SK-N-MC (cell line): ENCODE measurements at regions not wholly inside any gene's neighbourhood (a gene's known extent, or its start where the extent isn't known, plus 50 kb on each side); places are given as distances from the start of the nearest gene placed in this dataset.

ENCODE experiments used
- DNase-seq: peaks from one replicate; pipeline ENCODE4 v3.0.0-alpha.2; 2011; ENCODE audit warnings: low read depth, low spot score
- H3K27ac ChIP-seq: fragments of 200-600 bp; sonication (generic); 2 replicates; pipeline ENCODE4 v1.5.1; 2016; ENCODE audit warnings: mixed run types
- H3K36me3 ChIP-seq: fragments of 200-600 bp; sonication (generic); 2 replicates; pipeline ENCODE4 v1.6.1; 2017; ENCODE audit warnings: antibody characterized with exemption, low read length, mixed read lengths; ENCODE audit not compliant: insufficient read depth
- H3K4me3 ChIP-seq: fragments of 200-600 bp; sonication (generic); 2 replicates; pipeline ENCODE4 v1.5.1; 2016
- H3K9ac ChIP-seq: fragments of 200-600 bp; sonication (generic); 2 replicates; pipeline ENCODE4 v1.8.0; 2017; ENCODE audit warnings: mixed run types, mixed read lengths; ENCODE audit not compliant: insufficient read length
- H3K9me3 ChIP-seq: fragments of 200-600 bp; sonication (generic); 2 replicates; pipeline ENCODE4 v1.6.1; 2017; ENCODE audit warnings: low read depth, mild to moderate bottlenecking, antibody characterized with exemption, low read length, moderate library complexity, mixed read lengths
- EZH2 ChIP-seq: fragments of 200-600 bp; sonication (generic); IDR thresholded peaks from one replicate; pipeline ENCODE4 v1.6.1; 2017; ENCODE audit warnings: antibody characterized with exemption
- FOXP2 ChIP-seq: optimal IDR thresholded peaks from 2 replicates; pipeline ENCODE3; 2011; ENCODE audit warnings: mild to moderate bottlenecking, moderate library complexity; ENCODE audit not compliant: insufficient read depth; ENCODE audit errors: extremely low read length, control extremely low read depth
- POLR2AphosphoS5 ChIP-seq: IDR thresholded peaks from 2 replicates; pipeline ENCODE4 v1.6.1; 2012; ENCODE audit warnings: mild to moderate bottlenecking, low read depth, low read length, borderline replicate concordance

DNA sequence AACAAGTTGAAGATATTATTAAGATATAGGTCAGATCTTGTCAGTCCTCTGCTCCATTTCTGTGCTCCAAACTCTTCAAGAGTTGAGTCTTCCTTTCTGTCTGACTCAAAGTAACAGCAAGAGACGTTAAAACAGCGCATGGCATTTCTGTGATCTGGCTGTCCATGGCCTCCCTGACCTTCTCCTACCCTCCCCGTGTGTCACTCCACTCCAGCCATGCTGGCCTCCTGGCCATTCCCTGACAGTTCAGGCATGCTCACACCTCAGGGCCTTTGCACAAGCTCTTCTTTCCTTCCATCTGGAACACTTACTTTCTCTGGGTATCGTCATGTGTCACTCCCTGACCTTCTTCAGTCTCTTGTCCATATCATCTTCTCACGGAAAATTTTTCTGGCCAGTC, 229.0 kb downstream of the CENPF start:
- no peak for TF ChIP-seq POLR2AphosphoS5
- TF ChIP-seq FOXP2, result no peak
- no peak for TF ChIP-seq EZH2
- no peaks in the 10 kb centered on the region for H3K9me3 ChIP-seq

DNA sequence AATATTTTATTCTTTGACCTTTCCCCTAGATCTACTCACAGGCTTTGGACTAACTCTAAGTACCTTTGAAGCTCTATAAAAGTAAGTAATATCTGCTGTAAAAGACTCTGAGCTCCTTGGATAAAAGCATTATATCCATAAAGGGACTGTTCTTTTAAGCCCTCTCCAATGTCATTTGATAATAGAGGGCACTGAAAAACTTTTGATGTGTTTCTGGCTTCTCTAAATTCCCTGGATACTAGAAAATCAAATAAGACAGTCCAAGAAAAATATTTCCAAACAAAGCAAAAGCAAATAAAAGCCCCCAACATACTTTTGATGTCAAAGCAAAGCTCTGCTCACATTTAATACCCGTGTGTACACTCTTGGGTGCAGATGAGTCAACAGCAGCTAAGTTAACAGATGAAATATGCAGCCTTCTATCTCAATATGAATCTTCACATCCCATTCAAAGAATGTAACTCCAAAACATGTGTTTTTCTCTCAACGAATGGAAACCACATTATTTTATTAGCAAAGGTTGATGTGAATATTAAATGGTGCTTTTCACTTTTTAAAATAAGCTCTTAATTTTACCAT, 230.3 kb downstream of the CENPF start:
- Histone ChIP-seq H3K9ac (no peak overlapping the region), H3K27ac (no peak overlapping the region), H3K4me3 (no peak overlapping the region), H3K36me3 (no peaks in the 10 kb centered on the region), H3K9me3 (no peaks in the 10 kb centered on the region)
- DNase-seq, result no peak
- TF ChIP-seq POLR2AphosphoS5, result no peak
- no peak for TF ChIP-seq FOXP2

More for the DNA sequence above, 229.0 kb downstream of the CENPF start:
- no peak for DNase-seq
- no peak overlapping the region for H3K4me3 ChIP-seq
- H3K9ac ChIP-seq, result no peak overlapping the region
- H3K27ac ChIP-seq, result no peak overlapping the region
- no peaks in the 10 kb centered on the region for H3K36me3 ChIP-seq

DNA sequence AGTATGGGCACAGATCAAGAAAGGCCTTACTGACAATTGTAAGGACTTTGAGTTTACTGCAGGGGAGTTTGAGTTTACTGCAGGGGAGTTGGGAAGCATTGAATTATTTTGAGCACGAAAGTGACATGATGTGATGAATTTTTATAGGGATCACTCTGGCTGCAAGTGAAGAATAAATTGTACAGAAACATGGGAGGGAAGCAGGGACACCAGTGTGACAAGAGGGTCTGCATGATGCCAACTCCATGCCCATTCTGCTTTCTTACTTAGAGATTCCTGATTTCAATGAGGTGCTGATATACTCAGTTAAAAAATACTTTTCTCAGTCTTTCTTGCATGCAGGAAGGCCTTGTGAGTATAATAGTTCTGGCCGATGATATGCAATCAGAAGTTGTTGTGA, 234.4 kb downstream of the CENPF start:
- Histone ChIP-seq H3K9me3 (no peaks in the 10 kb centered on the region), H3K36me3 (no peaks in the 10 kb centered on the region), H3K4me3 (no peak overlapping the region), H3K9ac (no peak overlapping the region), H3K27ac (no peak overlapping the region)
- TF ChIP-seq FOXP2, result no peak
- TF ChIP-seq POLR2AphosphoS5, result no peak
- no peak for TF ChIP-seq EZH2
- no peak for DNase-seq

DNA sequence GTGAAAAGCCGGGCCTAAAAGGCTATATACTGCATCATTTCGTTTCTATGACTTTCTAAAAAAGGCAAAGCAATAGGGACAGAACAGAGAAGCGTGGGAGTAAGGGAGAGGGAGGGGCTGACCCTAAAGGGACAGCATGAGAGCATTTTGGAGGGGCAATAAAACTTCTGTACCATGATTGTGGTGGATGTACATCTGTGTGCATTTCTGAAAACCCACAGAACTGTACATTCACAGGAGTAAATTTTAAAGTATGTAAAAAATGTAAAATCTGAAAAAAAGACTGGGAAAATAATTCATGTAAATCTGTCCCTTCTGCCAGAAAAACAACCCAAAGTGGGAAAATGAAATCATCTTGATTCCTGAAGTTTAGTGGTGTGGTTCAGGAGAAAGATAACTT, 235.4 kb downstream of the CENPF start:
- H3K27ac ChIP-seq, result no peak overlapping the region
- H3K4me3 ChIP-seq, result no peak overlapping the region
- TF ChIP-seq FOXP2, result no peak
- no peak overlapping the region for H3K9ac ChIP-seq
- no peak for DNase-seq
- H3K9me3 ChIP-seq, result no peaks in the 10 kb centered on the region
- H3K36me3 ChIP-seq, result no peaks in the 10 kb centered on the region

DNA sequence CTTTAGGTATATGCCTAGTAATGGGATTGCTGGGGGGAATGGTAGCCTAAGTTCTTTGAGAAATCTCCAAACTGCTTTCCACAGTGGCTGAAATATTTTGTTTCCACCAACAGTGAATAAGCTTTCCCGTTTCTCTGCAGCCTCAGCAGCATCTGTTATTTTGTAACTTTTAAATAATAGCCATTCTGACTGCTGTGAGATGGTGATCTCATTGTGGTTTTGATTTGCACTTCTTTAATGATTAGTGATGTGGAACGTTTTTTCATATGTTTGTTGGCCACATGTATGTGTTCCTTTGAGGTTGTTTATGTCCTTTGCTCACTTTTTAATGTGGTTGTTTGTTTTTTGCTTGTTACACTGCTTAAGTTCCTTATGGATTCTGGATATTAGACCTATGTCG, 237.4 kb downstream of the CENPF start:
- H3K9ac ChIP-seq, result no peak overlapping the region
- H3K4me3 ChIP-seq, result no peak overlapping the region
- DNase-seq, result no peak
- H3K27ac ChIP-seq, result no peak overlapping the region
- H3K36me3 ChIP-seq, result no peaks in the 10 kb centered on the region
- TF ChIP-seq EZH2 (no peak), POLR2AphosphoS5 (no peak), FOXP2 (no peak)
- no peaks in the 10 kb centered on the region for H3K9me3 ChIP-seq

DNA sequence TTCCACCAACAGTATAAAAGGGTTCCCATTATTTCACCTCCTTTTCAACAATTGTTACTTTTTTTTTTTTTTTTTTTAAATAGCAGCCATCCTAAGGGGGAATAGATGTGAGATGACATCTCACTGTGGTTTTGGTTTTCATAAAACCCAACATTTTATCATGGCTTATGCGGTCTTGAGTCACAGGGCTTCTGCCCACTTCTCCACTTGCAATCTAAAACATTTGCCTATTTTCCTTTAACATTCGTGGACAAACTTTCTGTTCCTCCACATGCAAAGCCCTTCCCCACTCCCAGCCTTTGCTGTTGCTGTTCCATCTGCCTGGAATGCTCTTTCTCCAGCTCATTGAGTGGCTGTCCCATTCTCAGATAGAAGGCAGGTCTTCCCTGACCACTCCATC, 239.7 kb upstream of the KCNK2 start:
- TF ChIP-seq POLR2AphosphoS5 (no peak), FOXP2 (no peak), EZH2 (no peak)
- Histone ChIP-seq H3K9me3 (no peaks in the 10 kb centered on the region), H3K4me3 (no peak overlapping the region), H3K27ac (no peak overlapping the region), H3K36me3 (no peaks in the 10 kb centered on the region), H3K9ac (no peak overlapping the region)
- DNase-seq, result no peak

DNA sequence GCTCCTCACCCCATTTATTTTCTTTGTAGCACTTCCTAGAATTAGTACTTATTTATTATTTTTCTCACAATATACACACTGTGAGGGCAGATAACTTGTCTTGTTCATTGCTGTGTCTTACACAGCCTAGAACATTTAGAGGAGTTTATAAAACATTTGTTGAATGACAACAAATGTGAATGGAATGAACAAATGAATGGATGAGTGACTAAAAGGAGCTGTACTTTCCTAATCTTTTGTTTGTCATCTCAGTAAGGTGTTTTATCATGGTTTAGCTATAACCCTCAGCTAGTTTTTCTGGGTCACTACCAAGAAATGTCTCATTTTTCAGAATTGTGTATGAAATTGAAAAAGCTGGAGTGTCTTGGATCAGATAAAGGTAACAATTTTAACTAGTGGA, 239.3 kb upstream of the KCNK2 start:
- H3K9ac ChIP-seq, result no peak overlapping the region
- no peaks in the 10 kb centered on the region for H3K9me3 ChIP-seq
- no peak overlapping the region for H3K4me3 ChIP-seq
- no peaks in the 10 kb centered on the region for H3K36me3 ChIP-seq
- no peak overlapping the region for H3K27ac ChIP-seq
- no peak for DNase-seq
- TF ChIP-seq POLR2AphosphoS5, result no peak
- TF ChIP-seq FOXP2, result no peak
- no peak for TF ChIP-seq EZH2

DNA sequence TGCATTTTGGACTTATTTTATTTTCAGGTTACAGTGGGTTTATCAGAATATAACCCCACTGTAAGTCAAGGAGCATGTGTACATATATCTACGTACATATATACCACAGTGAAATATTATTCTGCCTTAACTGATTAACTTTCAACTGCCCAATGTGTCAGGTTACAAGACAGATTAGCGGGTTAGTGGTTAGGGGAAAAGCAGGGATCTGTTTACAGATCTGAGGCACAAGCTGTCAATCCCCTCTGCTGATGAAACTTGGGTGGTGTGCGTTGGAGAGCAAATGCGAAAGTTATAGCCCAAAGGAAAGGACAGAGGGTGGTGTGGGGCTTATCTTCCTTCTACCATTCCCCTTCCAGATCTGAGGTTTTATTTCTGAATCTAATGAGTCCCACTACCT, 238.2 kb upstream of the KCNK2 start:
- H3K27ac ChIP-seq, result no peak overlapping the region
- H3K4me3 ChIP-seq, result no peak overlapping the region
- DNase-seq, result no peak
- H3K36me3 ChIP-seq, result no peaks in the 10 kb centered on the region
- TF ChIP-seq POLR2AphosphoS5, result no peak
- no peak for TF ChIP-seq FOXP2
- no peak for TF ChIP-seq EZH2
- H3K9ac ChIP-seq, result no peak overlapping the region
- H3K9me3 ChIP-seq, result no peaks in the 10 kb centered on the region

DNA sequence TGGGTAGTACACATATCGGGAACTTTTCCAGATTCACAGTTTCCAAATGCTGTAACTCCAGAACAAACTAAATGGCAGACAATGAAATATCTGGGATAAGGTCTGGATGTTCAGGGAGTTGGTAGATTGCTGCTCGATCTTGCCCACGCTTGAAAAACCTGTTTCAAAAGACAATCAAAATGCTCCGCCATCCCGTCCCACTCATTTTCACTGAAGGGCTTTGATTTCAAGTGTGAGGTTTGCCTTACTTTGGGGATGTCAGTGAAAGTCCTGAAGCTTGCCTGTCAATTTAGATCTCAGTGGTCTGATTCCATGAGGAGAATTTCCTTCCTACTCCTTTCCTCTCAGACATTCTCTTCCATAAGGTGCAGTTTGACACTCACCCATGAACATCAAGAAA, 236.3 kb upstream of the KCNK2 start:
- DNase-seq, result no peak
- no peak for TF ChIP-seq FOXP2

More for the DNA sequence above, 236.3 kb upstream of the KCNK2 start:
- Histone ChIP-seq H3K9ac (no peak overlapping the region), H3K4me3 (no peak overlapping the region), H3K36me3 (no peaks in the 10 kb centered on the region), H3K27ac (no peak overlapping the region), H3K9me3 (no peaks in the 10 kb centered on the region)
